ENCODE measurements at regions not wholly inside any gene's neighbourhood (a gene's known extent, or its start where the extent isn't known, plus 50 kb on each side); places are given as distances from the start of the nearest gene placed in this dataset.

- TF ChIP-seq CTCF (IDR thresholded peaks at IDR 0.05) (no peak), ZFX (IDR thresholded peaks at IDR 0.05; ENCODE audit: borderline replicate concordance) (no peak)
These were observed 215.0 kb downstream of the KIF26A start for GRCh38 chr14:104353221-104353920.

Data from 22Rv1 (cell line).